ENCODE measurements at regions not wholly inside any gene's neighbourhood (a gene's known extent, or its start where the extent isn't known, plus 50 kb on each side); places are given as distances from the start of the nearest gene placed in this dataset.
A peak's percentile ranks its signal among the peaks of the same experiment; 100 is the strongest.

- no peak for DNase-seq (ENCODE audit: low read depth)
Measured at GRCh38 chr1:222105393-222105737, 363.5 kb upstream of the DUSP10 start.

DNA sequence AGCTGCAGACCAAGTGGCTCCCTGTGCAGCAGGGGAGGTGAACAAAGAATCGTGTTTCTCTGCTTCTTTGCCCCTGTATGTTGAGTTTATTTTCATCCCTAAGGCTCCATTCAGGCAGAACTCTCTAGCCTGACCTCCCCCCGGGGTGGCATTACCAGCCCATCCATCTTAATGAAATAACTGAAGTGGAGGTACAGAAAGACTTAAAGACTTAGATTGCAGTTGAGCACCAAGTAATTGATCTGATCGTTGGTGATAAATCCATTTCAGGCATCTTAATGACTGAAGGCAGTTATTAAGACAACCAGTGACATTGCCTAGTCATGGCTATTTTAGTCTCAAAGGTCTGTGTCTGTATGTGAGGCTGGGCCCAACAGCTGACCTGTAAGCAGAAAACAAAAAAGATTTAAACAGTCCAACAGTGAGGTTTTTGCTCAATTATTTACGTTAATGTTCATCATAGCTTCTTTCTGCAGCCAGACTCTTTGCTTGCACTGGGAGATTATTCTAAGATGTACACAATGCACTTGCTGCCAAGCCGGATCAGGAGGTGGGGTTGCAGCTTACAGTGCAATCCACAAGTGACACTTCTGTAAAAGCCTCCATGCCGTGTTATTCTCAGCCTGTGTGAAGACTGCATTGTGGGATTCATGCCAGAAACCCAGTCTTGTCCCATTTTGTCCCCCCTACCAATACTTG lies 363.0 kb upstream of the DUSP10 start:
- no peak for DNase-seq (ENCODE audit: low read depth)

DNA sequence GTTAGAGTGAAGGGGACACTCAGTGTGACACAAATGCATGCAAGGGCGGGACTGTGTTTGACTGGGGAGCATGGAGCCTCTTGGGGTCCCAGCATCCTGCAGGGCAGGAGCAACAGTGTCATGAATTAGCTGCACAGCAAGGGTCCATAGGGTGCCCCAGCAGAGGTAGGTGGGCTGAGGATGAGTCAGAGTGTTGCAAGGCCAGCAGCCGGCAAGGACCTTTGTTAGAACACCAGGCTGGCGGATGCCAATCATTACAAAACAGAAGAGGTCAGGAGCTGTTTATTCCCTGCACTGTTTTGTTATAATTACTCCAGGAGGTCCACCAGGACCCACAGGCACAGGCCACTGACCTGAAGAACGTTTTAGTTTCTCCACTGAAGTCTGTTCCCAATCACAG lies 362.2 kb upstream of the DUSP10 start:
- no peak for DNase-seq (ENCODE audit: low read depth)

GRCh38 chr1:222099746-222100145 lies 357.9 kb upstream of the DUSP10 start:
- DNase-seq (ENCODE audit: low read depth): no peak

DNA sequence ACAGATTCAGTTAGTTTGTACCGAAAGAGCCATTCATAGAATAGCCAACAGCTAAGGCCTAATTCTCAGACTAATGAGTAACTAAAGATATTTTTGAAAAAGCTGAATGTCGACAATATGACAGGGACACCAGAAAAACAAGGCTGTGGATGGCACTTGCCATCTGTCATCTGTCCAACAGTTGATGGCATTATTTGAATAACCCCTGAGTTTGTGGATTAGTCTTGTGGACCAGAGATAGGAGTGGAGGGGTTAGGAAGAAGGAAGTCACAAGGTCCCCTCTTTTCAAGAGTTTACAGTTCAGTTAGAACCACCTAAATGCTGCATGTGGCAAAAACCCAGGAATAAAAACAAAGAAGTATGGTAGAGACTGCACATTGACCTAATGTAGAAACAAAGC lies 356.5 kb upstream of the DUSP10 start:
- no peak for DNase-seq (ENCODE audit: low read depth)

DNA sequence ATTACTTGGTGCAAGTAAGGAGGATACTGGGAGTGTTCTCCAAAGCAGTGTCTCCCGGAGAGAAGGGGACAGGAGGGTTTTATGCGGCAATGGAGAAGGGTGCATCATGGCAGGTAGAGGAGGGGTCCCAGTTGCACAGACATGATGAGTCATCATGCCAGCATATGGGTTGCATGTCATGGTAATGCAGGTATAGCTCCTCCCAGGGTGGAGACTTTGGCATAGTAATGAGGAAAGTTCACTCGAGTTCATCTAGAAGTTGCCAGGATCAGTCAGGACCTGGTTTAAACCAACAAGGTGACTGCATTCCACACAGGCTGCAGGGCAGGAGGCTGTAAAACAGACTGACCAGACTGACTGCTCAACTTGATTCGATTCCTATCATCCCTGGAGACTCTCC lies 355.7 kb upstream of the DUSP10 start:
- no peak for DNase-seq (ENCODE audit: low read depth)

DNA sequence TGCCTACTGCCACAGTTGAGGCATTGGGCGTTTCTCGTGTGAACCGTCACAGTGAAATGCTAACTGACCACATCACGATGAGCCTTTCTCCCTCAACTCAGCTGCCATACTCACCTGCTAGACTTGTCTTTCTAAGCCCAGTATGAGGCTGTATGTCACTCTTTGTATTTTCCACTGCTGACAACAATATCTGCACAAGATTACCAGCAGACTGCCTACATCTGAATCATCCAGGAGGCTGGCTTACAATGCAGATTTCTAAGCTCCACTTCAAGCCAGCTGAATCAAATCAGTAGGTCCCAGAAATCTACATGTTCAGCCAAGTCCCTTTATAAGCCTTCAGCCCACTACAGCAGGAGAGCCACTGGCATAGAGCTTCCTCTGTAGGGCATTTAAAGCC lies 355.0 kb upstream of the DUSP10 start:
- peak; percentile 18 for DNase-seq (ENCODE audit: low read depth)

DNA sequence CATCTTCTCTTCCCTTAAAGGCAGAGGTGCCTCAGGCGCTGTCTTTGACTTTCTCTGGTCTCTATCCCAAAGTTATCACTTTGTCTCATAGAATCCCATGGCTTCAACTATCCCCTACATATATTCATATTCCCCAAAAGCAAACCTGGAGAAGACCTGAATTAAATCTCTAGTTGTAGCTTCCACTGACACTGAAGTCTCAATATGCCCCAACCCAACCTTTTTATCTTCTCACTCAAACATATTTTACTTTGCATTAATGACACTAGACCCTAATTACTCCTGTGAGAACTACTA lies 354.5 kb upstream of the DUSP10 start:
- no peak for DNase-seq (ENCODE audit: low read depth)

- DNase-seq (ENCODE audit: low read depth): no peak
Measured at GRCh38 chr1:222095606-222096475, 354.0 kb upstream of the DUSP10 start.

GRCh38 chr1:222093518-222093917 lies 351.6 kb upstream of the DUSP10 start:
- DNase-seq (ENCODE audit: low read depth): no peak

- DNase-seq (ENCODE audit: low read depth): no peak
Measured at GRCh38 chr1:222090103-222090502, 348.2 kb upstream of the DUSP10 start.

- DNase-seq (ENCODE audit: low read depth): peak; percentile 56
Measured at GRCh38 chr1:222087221-222087920, 345.5 kb upstream of the DUSP10 start.

DNA sequence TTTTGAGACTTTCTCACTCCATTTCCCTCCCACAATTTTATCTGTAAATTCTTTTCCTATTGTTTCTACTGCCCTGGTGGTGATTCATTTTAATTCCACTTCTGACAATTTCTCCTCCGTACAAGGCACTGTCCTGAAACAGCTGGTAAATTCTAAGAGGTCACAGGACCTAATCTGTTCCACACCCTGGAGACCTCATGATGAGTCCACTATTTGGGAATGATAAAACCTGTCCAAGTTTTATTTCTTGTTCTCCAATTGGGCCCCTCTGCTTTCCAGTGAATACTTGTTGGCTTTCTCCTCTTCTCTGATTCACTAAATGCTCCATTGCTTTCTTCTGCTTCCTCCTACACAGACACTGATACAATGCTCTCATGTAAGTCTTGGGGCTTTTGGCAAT lies 343.1 kb upstream of the DUSP10 start:
- DNase-seq (ENCODE audit: low read depth): peak; percentile 13

DNA sequence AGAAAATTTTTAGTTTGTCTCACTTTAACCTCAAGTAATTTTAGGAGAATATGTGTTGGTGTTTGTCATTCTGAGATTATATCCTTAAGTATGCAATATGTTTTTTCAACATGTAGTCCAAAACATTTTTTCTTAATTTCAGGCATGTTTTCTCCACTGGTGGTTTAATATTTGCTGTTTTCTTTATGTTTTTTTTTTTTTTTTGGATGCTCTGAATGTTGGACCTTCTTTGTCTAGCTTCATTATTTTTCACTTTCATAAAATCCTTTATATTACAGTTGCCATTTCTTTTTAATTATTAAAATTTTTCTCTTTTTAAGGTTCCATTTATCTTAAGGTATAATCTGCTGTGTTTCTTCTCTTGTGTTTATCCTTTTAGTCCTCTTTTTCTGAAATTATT lies 342.2 kb upstream of the DUSP10 start:
- no peak for DNase-seq (ENCODE audit: low read depth)

- DNase-seq (ENCODE audit: low read depth): no peak
Measured at GRCh38 chr1:222081859-222082258, 340.0 kb upstream of the DUSP10 start.

GRCh38 chr1:222079566-222079965 lies 337.7 kb upstream of the DUSP10 start:
- no peak for DNase-seq (ENCODE audit: low read depth)

GRCh38 chr1:222077206-222077605 lies 335.3 kb upstream of the DUSP10 start:
- no peak for DNase-seq (ENCODE audit: low read depth)

DNA sequence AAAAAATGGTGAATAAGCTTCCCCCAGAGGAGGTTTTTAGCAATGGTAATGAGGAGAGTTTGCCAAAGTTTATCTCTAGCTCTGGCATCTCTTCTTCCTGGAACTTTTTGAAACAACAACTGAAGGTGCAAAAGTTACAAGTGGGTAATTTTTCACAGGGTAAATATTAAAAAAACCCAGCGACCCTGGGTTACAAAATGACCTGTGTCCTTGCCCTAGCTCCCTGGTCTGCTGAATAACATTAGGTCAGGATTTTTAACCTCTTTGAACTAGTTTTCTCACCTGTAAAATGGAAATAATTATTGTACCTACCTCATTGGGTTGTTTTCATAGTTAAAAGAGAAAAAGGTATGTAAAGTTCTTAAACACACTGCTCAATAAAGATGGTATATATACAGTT lies 332.4 kb upstream of the DUSP10 start:
- no peak for DNase-seq (ENCODE audit: low read depth)

DNA sequence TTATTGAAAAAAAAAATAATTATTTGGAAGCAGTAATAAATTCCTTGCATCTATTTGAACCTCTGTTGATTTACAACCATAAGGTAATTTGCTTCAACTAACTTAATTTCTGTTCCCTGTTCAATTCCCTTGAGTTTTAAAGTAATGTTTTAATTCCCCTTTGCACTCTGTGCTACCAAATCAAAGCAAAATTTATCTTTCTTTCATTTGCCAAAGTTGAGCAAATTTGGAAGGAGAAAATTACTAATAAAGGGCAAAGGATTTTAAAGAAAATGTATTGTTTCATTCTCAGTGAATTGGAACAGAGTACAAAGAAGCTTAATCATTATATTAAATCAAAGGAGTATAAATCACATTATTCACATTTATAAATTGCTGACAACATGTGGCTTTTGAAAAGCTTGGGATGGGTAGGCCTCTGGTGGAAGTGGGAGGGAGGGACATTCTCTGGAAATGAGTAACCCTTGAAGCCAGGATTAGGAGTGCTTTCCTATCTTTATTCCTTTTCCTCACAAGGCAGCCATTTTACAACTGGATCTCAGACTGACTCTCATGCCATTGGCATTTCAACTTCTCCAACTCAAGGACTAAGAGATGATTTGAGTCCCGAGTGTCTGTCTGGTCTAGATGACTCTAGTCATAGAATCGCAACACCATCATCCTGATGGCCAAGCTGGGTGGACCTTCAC lies 331.6 kb upstream of the DUSP10 start:
- no peak for DNase-seq (ENCODE audit: low read depth)

- no peak for DNase-seq (ENCODE audit: low read depth)
Measured at GRCh38 chr1:222071387-222071786, 329.5 kb upstream of the DUSP10 start.

DNA sequence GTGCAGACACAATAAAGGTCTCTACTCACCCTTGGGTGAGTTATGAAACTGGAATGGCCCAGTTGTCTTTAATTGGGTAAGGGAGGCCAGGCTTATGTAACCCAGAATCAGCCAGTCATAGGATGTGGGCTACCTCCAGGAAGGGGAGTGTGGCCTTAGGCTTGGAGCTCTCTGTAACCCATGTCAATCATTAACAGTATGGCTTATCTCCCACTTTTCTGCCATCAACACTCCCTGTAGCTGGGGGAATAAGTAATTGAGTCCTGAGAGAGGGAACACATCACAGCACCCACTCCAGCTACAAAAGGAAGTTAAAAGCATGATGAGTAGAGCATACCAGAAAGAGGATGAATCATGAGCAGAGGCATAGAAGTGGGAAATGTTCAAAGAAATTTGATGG lies 327.0 kb upstream of the DUSP10 start:
- DNase-seq (ENCODE audit: low read depth): no peak

GRCh38 chr1:222068101-222068500 lies 326.2 kb upstream of the DUSP10 start:
- DNase-seq (ENCODE audit: low read depth): no peak

DNA sequence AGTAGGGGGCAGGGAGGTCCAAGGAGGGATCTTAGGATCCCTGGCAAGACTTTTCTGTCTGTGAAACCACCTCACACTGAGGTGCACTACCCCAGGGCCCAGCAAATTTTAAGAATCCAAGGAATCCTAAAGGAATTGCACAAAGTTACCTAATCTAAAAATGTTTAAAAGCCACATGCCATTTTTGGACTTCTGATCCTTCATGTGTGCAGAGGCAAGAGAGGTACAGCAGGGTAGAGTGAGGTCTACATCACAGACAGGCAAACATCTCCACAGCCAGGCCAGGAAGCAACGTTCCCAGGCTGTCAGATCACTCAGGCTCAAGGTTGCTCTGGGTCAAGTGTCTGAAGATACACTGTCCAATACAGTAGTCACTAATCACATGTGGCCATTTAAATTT lies 324.6 kb upstream of the DUSP10 start:
- no peak for DNase-seq (ENCODE audit: low read depth)
